Muscle layer of duodenum (tissue), 2 donors: ENCODE measurements at regions not wholly inside any gene's neighbourhood (a gene's known extent, or its start where the extent isn't known, plus 50 kb on each side); places are given as distances from the start of the nearest gene placed in this dataset.

Experiments used
- H3K27ac ChIP-seq: one replicate; pipeline ENCODE4 v1.7.0; 2013; ENCODE audit warnings: mild to moderate bottlenecking, low read length
- H3K27me3 ChIP-seq: one replicate; pipeline ENCODE4 v1.7.0; 2013; ENCODE audit warnings: low read depth, mild to moderate bottlenecking, control low read depth, low read length
- H3K36me3 ChIP-seq, 2 donors: one replicate each; pipeline ENCODE4 v1.7.0; 2013; ENCODE audit warnings: low read length in 2 of 2, control low read depth in 1 of 2, mild to moderate bottlenecking in 1 of 2; ENCODE audit not compliant: insufficient read depth in 2 of 2, control insufficient read depth in 1 of 2
- H3K4me1 ChIP-seq, 2 donors: one replicate each; pipeline ENCODE4 v1.7.0; 2013; ENCODE audit warnings: low read length in 2 of 2, mild to moderate bottlenecking in 2 of 2, control low read depth in 1 of 2, moderate library complexity in 1 of 2; ENCODE audit not compliant: insufficient read depth in 2 of 2, control insufficient read depth in 1 of 2
- H3K4me3 ChIP-seq, 2 donors: one replicate each; pipeline ENCODE4 v1.7.0; 2013; ENCODE audit warnings: low read length in 2 of 2, low read depth in 1 of 2, mild to moderate bottlenecking in 1 of 2
- H3K9me3 ChIP-seq, 2 donors: one replicate each; pipeline ENCODE4 v1.7.0; 2013; ENCODE audit warnings: low read length in 2 of 2, control low read depth in 1 of 2, mild to moderate bottlenecking in 1 of 2; ENCODE audit not compliant: control insufficient read depth in 1 of 2
- donor health status: healthy.

DNA sequence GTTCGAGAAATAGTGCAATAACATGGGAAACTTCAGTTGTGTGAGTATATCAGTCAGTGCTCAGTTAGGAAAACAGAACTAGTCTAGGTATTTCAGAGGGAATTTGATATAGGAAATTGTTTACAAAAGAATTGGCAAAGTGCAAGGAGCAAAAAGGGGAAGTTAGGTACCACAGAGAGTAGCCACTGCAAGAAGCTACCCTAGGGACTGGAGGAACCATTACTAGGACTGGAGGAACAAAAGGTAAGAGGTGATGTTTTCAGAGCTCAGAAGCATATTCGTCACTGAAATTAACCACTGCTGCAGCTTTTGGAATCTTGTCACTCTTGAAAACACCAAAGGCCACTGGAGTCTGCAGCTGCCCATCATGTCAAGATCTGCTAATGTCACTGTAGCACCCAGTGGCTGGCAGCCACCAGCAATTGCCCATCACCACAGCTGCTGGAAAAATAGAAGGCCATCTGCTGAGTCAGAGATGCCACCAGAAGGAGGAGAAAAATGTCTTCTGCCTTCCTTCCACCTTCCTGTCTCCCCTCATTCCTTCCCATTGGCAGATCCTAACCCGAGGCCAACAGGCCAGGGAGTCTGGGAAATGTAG, 160.6 kb upstream of the RPS6KA3 start:
- no peaks in the 10 kb centered on the region for H3K9me3 ChIP-seq
- H3K27ac ChIP-seq, result no peak overlapping the region
- no peaks in the 10 kb centered on the region for H3K27me3 ChIP-seq
- no peaks in the 10 kb centered on the region for H3K4me1 ChIP-seq
- H3K36me3 ChIP-seq, result no peaks in the 10 kb centered on the region
- no peak overlapping the region for H3K4me3 ChIP-seq

DNA sequence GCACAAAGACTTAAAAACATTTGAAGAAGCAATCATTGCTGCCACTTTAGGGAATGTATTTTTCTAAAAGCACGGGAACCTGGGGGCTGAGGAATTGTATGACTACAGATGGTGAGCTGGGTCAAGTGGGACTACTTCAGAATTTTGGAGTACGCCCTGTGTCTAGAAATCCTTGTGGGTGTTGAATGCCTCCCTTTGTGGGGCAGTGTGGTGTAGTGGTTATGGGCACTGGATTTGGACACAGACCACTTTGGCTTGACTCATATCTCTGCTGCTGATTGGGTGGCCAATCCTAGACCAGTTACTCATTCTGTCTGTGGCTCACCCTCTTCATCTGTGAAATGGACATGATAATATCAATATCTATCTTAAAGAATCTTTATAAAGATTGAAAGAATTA, 155.0 kb upstream of the RPS6KA3 start:
- Histone ChIP-seq H3K4me1 (no peaks in the 10 kb centered on the region), H3K36me3 (no peaks in the 10 kb centered on the region), H3K27me3 (no peaks in the 10 kb centered on the region), H3K27ac (no peak overlapping the region), H3K9me3 (no peaks in the 10 kb centered on the region), H3K4me3 (no peak overlapping the region)

DNA sequence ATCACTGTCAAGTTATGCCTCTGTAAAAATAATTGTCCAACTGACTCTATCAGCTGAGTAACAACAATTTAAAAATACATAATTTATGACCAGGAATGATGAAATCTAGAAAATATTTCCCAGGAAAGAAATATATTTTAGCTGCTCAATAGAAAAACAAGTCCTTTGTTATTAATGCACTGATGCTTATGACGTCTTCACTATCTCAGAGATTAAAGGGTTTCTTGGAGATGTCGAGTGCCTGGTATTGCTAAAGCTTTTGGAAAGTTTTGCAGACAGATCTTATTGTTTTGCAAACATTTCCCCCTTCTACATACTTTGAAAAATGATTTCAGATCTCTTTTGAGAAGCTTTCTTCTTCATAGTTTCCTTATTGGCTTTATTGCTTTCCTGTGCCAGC, 154.6 kb upstream of the RPS6KA3 start:
- no peak overlapping the region for H3K27ac ChIP-seq
- H3K4me3 ChIP-seq, result no peak overlapping the region
- no peaks in the 10 kb centered on the region for H3K36me3 ChIP-seq
- H3K27me3 ChIP-seq, result no peaks in the 10 kb centered on the region
- no peaks in the 10 kb centered on the region for H3K9me3 ChIP-seq
- no peaks in the 10 kb centered on the region for H3K4me1 ChIP-seq

DNA sequence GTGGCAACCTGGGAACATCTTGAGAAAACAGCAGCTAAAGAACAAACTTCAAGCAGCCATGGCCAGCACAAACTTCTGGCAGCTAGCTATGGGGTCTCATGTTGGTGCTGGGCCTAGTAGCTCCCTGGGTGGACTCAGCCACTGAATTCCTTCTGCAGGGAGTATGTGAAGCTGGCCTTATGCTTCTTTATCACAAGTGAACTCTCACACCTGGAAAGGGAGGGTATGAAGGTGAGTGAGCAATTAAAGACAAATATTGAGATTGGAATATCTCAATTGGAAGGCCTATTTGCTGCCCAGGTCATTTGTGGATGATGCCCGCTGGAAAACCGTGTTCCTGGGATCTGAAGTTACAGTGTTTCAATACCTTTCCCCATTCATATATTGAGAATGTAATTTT, 153.3 kb upstream of the RPS6KA3 start:
- Histone ChIP-seq H3K4me3 (no peak overlapping the region), H3K36me3 (no peaks in the 10 kb centered on the region), H3K9me3 (no peaks in the 10 kb centered on the region), H3K27ac (no peak overlapping the region), H3K4me1 (no peaks in the 10 kb centered on the region), H3K27me3 (no peaks in the 10 kb centered on the region)

DNA sequence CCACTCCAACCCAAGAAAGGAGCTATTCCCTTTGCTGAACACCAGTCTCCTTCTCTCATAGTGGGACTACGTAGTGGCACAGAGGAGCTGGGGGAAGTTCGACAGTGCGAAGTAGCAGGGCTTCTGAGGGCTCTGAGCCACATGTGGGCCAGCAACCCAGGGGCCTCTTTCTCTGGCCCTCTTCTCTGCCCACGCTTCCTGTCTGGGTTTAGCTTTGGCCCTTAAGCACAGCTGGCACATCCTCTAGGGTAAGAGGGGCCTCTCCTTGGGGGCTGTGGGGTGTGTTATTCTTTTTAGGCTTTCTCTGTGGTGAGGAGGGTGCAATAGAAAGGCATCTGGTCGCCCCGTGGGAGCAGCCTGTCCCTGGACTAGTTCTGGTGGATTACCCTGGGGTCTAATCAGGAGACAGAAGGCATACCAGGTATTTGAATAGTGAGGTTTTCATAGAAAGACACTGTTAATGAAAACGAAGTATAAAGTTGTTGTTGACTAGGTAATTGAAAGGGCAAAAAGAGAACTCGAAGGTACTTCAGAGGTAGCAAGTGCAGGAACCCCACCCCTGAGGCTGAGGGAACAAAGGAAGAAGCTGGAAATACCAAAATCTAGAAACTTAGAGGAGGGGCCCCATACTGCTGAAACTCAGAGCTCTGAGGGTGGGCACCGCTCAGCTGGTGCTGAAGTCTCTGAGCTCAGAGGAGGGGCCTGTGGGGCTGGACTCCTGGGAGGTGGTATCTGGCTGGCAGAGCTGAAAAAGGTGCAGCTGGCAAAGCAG, 151.9 kb upstream of the RPS6KA3 start:
- Histone ChIP-seq H3K9me3 (no peaks in the 10 kb centered on the region), H3K27ac (no peak overlapping the region), H3K36me3 (no peaks in the 10 kb centered on the region), H3K27me3 (no peaks in the 10 kb centered on the region), H3K4me1 (no peaks in the 10 kb centered on the region), H3K4me3 (no peak overlapping the region)

DNA sequence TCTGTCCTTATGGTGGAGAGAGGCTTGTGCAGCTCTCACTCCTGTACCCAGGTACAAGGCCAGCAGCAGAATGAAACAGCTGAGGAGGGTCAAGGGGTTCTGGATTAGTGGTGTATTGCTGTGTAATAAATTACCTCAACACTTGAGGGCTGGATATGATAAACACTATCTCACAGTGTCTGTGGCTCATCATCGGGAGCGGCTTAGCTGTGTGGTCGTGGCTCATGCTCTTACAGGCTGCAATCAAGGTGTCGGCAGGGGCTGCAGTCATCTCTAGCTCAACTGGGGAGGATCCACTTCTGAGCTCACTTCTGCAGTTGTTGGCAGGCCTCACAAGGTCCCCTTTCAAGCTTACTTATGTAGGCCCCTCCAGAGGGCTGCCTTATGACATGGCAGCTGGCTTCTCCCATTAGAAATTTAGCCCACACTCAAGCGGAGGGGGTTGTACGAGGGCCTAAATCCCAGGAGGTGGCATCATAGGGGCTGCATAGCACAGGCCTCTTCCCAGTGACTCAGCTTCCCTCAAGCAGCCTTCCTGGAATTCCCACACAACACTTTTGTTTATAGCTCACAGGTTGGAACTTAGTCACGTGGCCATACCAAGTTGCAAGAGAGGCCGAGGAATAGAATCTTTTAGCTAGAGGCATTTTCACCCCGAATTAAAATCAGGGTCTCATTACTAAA, 148.2 kb upstream of the RPS6KA3 start:
- Histone ChIP-seq H3K36me3 (no peaks in the 10 kb centered on the region), H3K4me3 (no peak overlapping the region), H3K27me3 (no peaks in the 10 kb centered on the region), H3K27ac (no peak overlapping the region), H3K4me1 (no peaks in the 10 kb centered on the region), H3K9me3 (no peaks in the 10 kb centered on the region)

DNA sequence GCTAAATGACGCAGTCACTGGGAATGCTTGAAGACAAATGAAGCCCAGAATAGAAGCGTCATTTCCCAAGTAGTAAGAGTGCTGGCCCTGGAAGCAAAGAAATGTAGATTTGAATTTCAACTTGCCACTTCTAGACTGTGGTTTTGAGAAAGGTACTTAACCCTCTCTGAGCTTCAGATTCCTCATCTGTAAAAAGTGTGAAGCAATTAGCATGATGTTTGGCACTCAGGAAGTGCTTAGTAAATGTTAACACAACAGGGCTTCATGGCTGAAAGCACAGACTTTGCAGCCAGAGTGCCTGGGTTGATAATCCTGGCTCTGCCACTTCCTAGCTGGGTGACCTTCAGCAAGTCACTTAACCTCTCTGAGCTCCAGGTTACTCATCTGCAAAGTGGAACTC, 147.4 kb upstream of the RPS6KA3 start:
- no peaks in the 10 kb centered on the region for H3K4me1 ChIP-seq
- H3K4me3 ChIP-seq, result no peak overlapping the region
- no peaks in the 10 kb centered on the region for H3K36me3 ChIP-seq
- no peaks in the 10 kb centered on the region for H3K9me3 ChIP-seq
- no peaks in the 10 kb centered on the region for H3K27me3 ChIP-seq
- no peak overlapping the region for H3K27ac ChIP-seq

DNA sequence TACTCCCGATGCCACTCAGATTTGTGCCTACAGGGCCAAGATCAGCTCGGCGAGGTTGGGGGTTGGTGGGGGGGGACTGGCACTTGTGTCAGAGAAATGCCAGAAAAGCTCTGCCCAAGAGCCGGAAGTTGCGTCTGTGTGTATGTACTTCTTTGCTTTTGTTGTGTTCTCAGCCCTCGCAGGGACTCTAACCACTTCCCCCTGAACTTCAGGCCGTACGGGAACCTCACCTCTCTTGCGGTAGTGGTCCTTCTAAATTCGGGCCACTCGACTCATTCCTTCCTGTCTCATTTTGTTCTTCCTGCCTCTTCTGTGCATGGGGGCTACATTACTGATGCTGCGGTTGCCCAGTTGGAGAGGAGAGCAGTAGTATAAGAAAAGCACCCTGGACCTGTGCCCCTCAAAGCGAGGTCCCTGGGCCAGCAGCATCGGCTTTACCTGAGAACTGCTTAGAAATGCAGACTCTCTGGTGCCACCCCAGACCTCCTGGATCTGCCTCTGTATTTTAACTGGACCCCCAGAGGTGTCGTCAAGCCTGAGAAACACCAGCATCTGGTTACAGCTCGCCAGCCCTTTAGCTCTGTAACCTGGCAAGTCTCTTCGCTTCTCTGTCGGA, 146.3 kb upstream of the RPS6KA3 start:
- H3K4me3 ChIP-seq, result no peak overlapping the region
- no peaks in the 10 kb centered on the region for H3K4me1 ChIP-seq
- no peaks in the 10 kb centered on the region for H3K9me3 ChIP-seq
- no peak overlapping the region for H3K27ac ChIP-seq
- H3K27me3 ChIP-seq, result no peaks in the 10 kb centered on the region
- no peaks in the 10 kb centered on the region for H3K36me3 ChIP-seq

DNA sequence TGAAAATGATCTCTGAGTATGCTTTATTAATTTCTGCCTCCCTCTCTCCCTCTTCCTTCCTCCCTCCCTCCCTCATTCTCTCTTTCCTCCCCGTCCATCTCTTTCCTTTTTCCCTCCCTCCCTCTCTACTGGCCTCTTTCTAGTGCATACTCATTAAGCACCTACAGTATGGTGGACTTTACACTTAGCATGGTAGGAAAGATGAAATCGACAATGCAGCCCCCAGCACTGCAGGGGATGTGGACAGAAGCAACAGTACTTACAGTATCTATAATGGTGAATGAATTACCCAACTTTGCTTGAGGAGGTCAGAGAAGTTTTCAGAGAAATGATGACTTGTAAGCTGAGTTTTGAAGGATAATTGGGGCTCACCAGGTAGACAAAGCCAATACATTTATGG, 143.8 kb upstream of the RPS6KA3 start:
- no peaks in the 10 kb centered on the region for H3K4me1 ChIP-seq
- H3K27me3 ChIP-seq, result no peaks in the 10 kb centered on the region
- no peak overlapping the region for H3K27ac ChIP-seq
- no peak overlapping the region for H3K4me3 ChIP-seq
- no peaks in the 10 kb centered on the region for H3K9me3 ChIP-seq
- no peaks in the 10 kb centered on the region for H3K36me3 ChIP-seq

DNA sequence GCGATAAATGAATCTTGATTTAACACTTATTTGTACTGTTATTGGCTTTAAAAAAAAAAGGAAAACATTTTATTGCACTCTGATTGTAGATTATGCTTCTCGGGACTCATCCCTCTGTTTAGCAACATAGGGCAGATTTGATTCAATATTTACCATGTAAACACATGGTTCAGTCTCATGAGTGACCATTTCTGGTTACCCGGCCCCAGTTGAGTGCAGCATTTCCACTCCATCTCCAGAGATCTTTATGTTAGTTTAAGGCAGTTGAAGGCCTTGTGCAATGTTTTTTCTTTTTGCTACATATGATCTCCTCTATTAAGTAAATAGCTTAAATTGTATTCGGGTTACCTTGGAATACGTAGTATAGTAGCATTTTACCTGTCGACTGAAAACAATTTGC, 143.3 kb upstream of the RPS6KA3 start:
- Histone ChIP-seq H3K36me3 (no peaks in the 10 kb centered on the region), H3K27me3 (no peaks in the 10 kb centered on the region), H3K4me1 (no peaks in the 10 kb centered on the region), H3K9me3 (no peaks in the 10 kb centered on the region), H3K27ac (no peak overlapping the region), H3K4me3 (no peak overlapping the region)

DNA sequence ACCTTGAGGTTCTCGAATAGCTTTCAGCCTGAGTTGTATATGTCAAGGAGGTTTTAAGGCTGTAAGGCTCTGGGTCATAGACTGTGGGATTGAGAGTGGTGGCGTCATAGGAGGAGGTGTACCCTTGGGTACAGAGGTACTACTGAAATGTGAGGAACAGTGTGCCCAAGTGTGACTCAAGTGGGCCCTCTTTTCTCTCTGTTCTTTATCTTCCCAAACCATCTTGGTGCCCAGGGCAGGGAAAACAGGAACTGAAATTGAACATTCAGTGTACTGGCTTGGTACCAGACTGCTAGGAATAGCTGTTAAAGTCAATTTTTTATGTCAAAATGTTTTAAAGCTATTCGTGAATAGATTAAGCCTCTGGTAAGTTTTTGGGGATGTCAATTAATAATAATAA, 136.2 kb upstream of the RPS6KA3 start:
- Histone ChIP-seq H3K9me3 (no peaks in the 10 kb centered on the region), H3K27ac (no peak overlapping the region), H3K27me3 (no peaks in the 10 kb centered on the region), H3K4me3 (no peak overlapping the region), H3K36me3 (no peaks in the 10 kb centered on the region), H3K4me1 (no peaks in the 10 kb centered on the region)
